BE2C (cell line): ENCODE measurements at regions not wholly inside any gene's neighbourhood (a gene's known extent, or its start where the extent isn't known, plus 50 kb on each side); places are given as distances from the start of the nearest gene placed in this dataset.

Source experiments
- DNase-seq: peaks from one replicate; pipeline ENCODE4 v3.0.0-alpha.2; 2020
- H3K27me3 ChIP-seq: fragments of 250-450 bp; sonication (Bioruptor Pico); 2 replicates; pipeline ENCODE4 v1.5.1; 2020; ENCODE audit warnings: mild to moderate bottlenecking
- H3K36me3 ChIP-seq: fragments of 250-450 bp; sonication (Bioruptor Pico); 2 replicates; pipeline ENCODE4 v1.5.1; 2020; ENCODE audit warnings: mild to moderate bottlenecking
- H3K4me1 ChIP-seq: fragments of 250-450 bp; sonication (Bioruptor Pico); 2 replicates; pipeline ENCODE4 v1.5.1; 2020
- H3K4me3 ChIP-seq: 2 replicates; pipeline ENCODE4 v1.5.1; 2011; ENCODE audit warnings: low read depth, low read length
- H3K9me3 ChIP-seq: fragments of 250-450 bp; sonication (Bioruptor Pico); 2 replicates; pipeline ENCODE4 v1.5.1; 2020
- CTCF ChIP-seq: IDR thresholded peaks from 2 replicates; pipeline ENCODE4 v1.5.1; 2012; ENCODE audit warnings: mild to moderate bottlenecking, low read depth, low read length

GRCh38 chr10:2951235-2951835 lies 116.0 kb upstream of the PFKP start:
- Histone ChIP-seq H3K4me1 (no peaks in the 10 kb centered on the region), H3K4me3 (no peak overlapping the region), H3K27me3 (no peaks in the 10 kb centered on the region), H3K9me3 (no peaks in the 10 kb centered on the region), H3K36me3 (no peaks in the 10 kb centered on the region)
- DNase-seq: no peak
- TF ChIP-seq CTCF: no peak

- DNase-seq: no peak
- Histone ChIP-seq H3K4me3 (no peak overlapping the region), H3K36me3 (no peaks in the 10 kb centered on the region), H3K4me1 (no peaks in the 10 kb centered on the region), H3K9me3 (no peaks in the 10 kb centered on the region), H3K27me3 (no peaks in the 10 kb centered on the region)
- no peak for TF ChIP-seq CTCF
Measured at GRCh38 chr10:2950546-2950945, 116.8 kb upstream of the PFKP start.

- Histone ChIP-seq H3K36me3 (no peaks in the 10 kb centered on the region), H3K27me3 (no peaks in the 10 kb centered on the region), H3K9me3 (no peaks in the 10 kb centered on the region), H3K4me3 (no peak overlapping the region), H3K4me1 (no peaks in the 10 kb centered on the region)
- no peak for TF ChIP-seq CTCF
- no peak for DNase-seq
Measured at GRCh38 chr10:2949948-2950354, 117.4 kb upstream of the PFKP start.

GRCh38 chr10:2949221-2949947 lies 118.0 kb upstream of the PFKP start:
- Histone ChIP-seq H3K27me3 (no peaks in the 10 kb centered on the region), H3K9me3 (no peaks in the 10 kb centered on the region), H3K36me3 (no peaks in the 10 kb centered on the region), H3K4me1 (no peaks in the 10 kb centered on the region), H3K4me3 (no peak overlapping the region)
- no peak for TF ChIP-seq CTCF
- no peak for DNase-seq

- H3K4me3 ChIP-seq: no peak overlapping the region
- H3K36me3 ChIP-seq: no peaks in the 10 kb centered on the region
- H3K9me3 ChIP-seq: no peaks in the 10 kb centered on the region
- DNase-seq: no peak
- H3K4me1 ChIP-seq: no peaks in the 10 kb centered on the region
- H3K27me3 ChIP-seq: no peaks in the 10 kb centered on the region
- TF ChIP-seq CTCF: no peak
Measured at GRCh38 chr10:2948127-2948854, 119.1 kb upstream of the PFKP start.

- Histone ChIP-seq H3K9me3 (no peaks in the 10 kb centered on the region), H3K4me1 (no peaks in the 10 kb centered on the region), H3K4me3 (no peak overlapping the region), H3K27me3 (no peaks in the 10 kb centered on the region), H3K36me3 (no peaks in the 10 kb centered on the region)
- DNase-seq: no peak
- TF ChIP-seq CTCF: no peak
Measured at GRCh38 chr10:2944788-2945187, 122.6 kb upstream of the PFKP start.
